Rectal smooth muscle tissue (tissue), 1 donor: ENCODE measurements at regions not wholly inside any gene's neighbourhood (a gene's known extent, or its start where the extent isn't known, plus 50 kb on each side); places are given as distances from the start of the nearest gene placed in this dataset.

Source experiments
- H3K27ac ChIP-seq: one replicate; pipeline ENCODE4 v1.7.0; 2013; ENCODE audit warnings: low read depth, low read length, inconsistent platforms
- H3K27me3 ChIP-seq: one replicate; pipeline ENCODE4 v1.7.0; 2013; ENCODE audit warnings: low read length; ENCODE audit not compliant: control insufficient read depth, insufficient read depth
- H3K36me3 ChIP-seq: one replicate; pipeline ENCODE4 v1.7.0; 2013; ENCODE audit warnings: low read length; ENCODE audit not compliant: control insufficient read depth, insufficient read depth
- H3K4me1 ChIP-seq: one replicate; pipeline ENCODE4 v1.7.0; 2013; ENCODE audit warnings: low read length; ENCODE audit not compliant: control insufficient read depth, insufficient read depth
- H3K4me3 ChIP-seq: one replicate; pipeline ENCODE4 v1.7.0; 2013; ENCODE audit warnings: low read length
- H3K9ac ChIP-seq: one replicate; pipeline ENCODE4 v1.7.0; 2013; ENCODE audit warnings: low read length

DNA sequence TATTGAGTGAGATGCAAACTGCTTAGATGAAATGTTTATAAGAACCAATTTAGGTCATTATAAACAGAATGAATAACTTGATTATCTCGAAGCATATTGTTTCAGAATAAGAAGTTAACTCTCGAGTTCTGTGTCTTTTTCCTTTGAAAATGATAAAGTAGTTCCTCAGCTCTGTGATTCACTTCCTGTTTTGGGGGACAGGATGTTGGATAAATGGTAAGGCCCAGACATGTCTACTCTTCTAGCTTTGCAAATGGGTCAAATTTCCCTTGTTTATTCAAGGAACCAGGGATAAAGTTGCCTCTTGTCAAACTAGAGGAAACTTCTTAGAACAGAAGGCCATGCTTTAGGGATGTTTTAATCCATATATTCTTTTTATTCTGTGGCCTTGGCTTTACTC lies 246.9 kb downstream of the SOX4 start:
- no peaks in the 10 kb centered on the region for H3K27me3 ChIP-seq
- H3K9ac ChIP-seq: no peak overlapping the region
- peaks cover 2% of the 10 kb centered on the region for H3K4me1 ChIP-seq
- no peak overlapping the region for H3K4me3 ChIP-seq
- H3K27ac ChIP-seq: no peak overlapping the region
- H3K36me3 ChIP-seq: no peaks in the 10 kb centered on the region

DNA sequence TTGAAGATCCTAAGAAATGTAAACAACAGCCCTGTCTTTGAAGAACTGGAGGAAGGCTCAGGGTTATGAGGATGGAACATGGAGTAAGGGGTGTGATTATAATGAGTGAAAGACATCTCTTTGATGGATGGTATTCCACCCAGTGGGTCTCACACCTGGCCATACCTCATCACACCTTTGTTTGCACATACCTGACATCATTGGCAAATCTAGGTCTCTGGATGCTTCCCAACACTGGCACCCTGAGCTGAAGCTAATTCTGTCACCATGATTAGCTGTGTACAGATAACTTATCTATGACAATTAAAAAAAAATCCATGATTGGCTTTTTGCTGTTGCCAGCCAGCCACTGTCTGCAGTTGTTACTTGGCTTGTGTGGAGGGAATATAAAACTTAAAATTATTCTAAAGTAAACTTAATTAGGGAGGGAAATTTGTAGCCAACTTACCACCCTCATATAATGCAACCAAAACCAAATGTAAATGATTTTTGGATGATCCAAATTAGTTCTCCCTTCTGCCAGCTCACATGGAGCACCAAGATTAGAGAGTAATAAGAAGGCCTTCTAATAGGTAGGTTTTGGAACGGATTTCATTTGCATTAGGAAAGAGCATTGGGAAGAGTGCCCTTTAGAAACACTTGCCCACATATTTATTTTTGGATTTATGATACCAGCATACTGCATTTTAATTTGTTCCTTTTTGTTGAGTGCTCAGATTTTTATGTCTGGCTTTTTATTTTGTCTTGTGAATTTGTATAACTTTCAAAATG lies 249.5 kb downstream of the SOX4 start:
- Histone ChIP-seq H3K36me3 (no peaks in the 10 kb centered on the region), H3K27ac (no peak overlapping the region), H3K27me3 (no peaks in the 10 kb centered on the region), H3K9ac (no peak overlapping the region), H3K4me3 (no peak overlapping the region), H3K4me1 (peaks cover 2% of the 10 kb centered on the region)

- Histone ChIP-seq H3K27ac (no peak overlapping the region), H3K4me3 (no peak overlapping the region), H3K4me1 (peaks cover 2% of the 10 kb centered on the region), H3K27me3 (no peaks in the 10 kb centered on the region), H3K36me3 (no peaks in the 10 kb centered on the region), H3K9ac (no peak overlapping the region)
These were observed 250.8 kb downstream of the SOX4 start for GRCh38 chr6:21844120-21844917.

DNA sequence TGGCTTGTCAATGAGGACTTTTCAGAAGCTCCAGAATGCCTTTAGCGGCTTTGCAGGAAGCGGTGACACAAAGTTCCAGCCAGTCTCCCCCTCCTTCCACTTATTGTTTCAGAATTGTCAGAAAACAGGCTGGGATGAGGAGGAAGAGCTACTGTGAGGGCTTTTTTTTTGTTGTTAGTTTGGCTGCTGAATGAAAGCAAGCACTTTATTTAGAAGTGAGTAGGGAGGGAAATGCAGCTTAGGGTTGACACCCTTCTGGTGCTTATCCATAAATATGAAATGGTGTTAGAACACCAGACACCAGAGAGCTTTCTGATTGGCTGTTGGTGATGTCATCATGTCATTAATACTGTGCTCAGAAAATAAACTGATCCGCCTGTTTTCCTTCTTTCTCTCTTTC lies 251.5 kb downstream of the SOX4 start:
- Histone ChIP-seq H3K27me3 (no peaks in the 10 kb centered on the region), H3K4me1 (peaks cover 2% of the 10 kb centered on the region), H3K27ac (no peak overlapping the region), H3K4me3 (no peak overlapping the region), H3K9ac (no peak overlapping the region), H3K36me3 (no peaks in the 10 kb centered on the region)

- peaks cover 2% of the 10 kb centered on the region for H3K4me1 ChIP-seq
- H3K36me3 ChIP-seq: no peaks in the 10 kb centered on the region
- H3K27me3 ChIP-seq: no peaks in the 10 kb centered on the region
- no peak overlapping the region for H3K9ac ChIP-seq
- H3K27ac ChIP-seq: no peak overlapping the region
- H3K4me3 ChIP-seq: no peak overlapping the region
These were observed 252.0 kb downstream of the SOX4 start for GRCh38 chr6:21845439-21846140.

DNA sequence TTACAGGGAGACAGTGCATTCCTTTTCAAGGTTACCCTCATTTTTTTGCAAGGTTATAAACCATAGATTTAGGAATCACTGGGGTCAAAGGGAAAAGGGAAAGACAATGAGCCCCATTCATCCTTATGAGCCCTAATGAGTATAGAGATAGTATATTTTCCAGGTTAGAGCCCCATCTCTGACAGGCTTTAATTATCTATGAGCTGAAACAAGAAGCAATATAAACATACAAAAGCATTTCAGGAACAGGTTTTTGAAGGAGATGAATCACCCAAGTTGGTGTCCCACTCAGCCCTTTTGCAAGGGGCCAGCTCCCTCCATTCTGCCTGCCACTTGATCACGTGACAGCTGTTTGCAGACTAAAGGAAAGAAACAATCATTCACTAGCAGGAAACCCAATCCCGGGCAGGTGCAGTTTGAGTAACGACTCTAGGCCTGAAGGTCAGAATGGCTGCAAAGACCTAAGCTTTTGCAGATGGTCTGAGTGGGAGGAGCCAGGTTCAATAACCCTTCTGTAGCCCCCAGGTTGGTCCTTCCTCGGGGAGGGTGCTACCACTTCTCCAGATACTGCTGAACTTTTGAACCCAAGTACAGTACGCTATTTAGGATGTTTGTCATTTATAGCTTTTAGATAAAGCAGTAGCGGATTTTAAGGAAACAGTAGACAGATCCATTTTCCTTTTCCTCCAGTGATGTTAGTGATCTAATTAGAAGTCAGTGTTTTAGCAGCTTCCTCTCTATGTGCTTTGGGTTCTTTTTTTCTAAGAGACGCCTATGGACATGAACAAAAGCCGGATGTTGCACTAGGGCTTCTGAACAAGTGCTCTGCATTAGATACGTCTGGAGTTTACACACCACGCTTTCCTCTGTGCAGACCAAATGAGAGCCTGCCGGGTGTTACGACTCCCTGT lies 253.2 kb downstream of the SOX4 start:
- H3K36me3 ChIP-seq: no peaks in the 10 kb centered on the region
- no peak overlapping the region for H3K27ac ChIP-seq
- H3K4me3 ChIP-seq: no peak overlapping the region
- no peak overlapping the region for H3K9ac ChIP-seq
- H3K27me3 ChIP-seq: no peaks in the 10 kb centered on the region
- peaks cover 2% of the 10 kb centered on the region for H3K4me1 ChIP-seq

- no peak overlapping the region for H3K27ac ChIP-seq
- no peaks in the 10 kb centered on the region for H3K27me3 ChIP-seq
- H3K36me3 ChIP-seq: no peaks in the 10 kb centered on the region
- no peak overlapping the region for H3K9ac ChIP-seq
- H3K4me3 ChIP-seq: no peak overlapping the region
- H3K4me1 ChIP-seq: peaks cover under 1% of the 10 kb centered on the region
These were observed 254.3 kb downstream of the SOX4 start for GRCh38 chr6:21847711-21848480.

DNA sequence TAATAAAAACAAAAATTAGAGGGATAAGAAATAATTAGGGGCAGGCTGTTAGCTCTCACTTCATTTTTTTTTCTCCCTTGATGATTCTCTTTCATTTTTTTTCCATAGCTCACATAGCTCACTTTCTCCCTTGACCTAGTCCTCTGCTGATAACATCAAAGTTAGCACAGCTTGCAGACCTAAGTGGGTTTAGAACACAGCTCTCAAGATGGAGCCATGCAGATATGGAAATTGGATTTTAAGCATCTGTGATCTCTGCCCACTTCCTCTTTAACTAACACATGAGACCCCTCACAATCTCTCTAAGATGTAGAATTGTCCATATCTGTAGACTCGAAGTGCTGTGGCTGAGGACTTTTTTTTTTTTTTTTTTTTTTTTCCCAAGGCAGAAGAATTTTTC lies 257.1 kb downstream of the SOX4 start:
- Histone ChIP-seq H3K9ac (no peak overlapping the region), H3K27me3 (no peaks in the 10 kb centered on the region), H3K36me3 (no peaks in the 10 kb centered on the region), H3K4me1 (no peaks in the 10 kb centered on the region), H3K27ac (no peak overlapping the region), H3K4me3 (no peak overlapping the region)

DNA sequence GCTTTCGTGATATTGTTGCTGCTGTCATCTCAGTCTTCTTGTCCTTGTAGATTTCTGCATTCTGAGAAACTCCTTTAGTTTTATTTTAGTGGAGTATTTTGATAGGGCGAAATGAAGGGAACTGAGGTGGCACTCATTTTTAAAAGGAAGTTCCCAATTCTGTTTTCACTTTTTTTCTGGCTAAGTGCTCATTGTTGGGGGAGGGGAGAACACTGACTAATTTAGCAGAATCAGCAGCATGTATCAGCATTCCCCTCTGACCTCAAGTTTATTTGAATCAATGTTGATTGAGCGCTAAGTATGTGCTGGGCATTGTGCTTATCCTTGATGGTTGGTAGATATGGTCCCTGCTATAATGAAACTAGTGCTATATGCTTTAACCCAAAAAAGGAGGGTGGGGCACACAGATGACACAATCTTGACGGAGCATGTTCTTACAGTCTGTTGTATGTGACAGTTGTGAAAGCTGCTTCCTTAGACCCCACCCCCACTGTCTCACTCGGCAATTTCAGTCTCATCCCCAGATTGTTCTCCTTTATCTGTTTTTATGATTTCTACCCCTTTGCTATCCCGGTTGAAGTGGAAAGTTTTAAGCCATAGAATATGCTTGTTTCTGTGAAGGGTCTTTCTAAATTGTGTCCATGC lies 262.4 kb downstream of the SOX4 start:
- no peaks in the 10 kb centered on the region for H3K4me1 ChIP-seq
- no peaks in the 10 kb centered on the region for H3K27me3 ChIP-seq
- H3K9ac ChIP-seq: no peak overlapping the region
- H3K36me3 ChIP-seq: no peaks in the 10 kb centered on the region
- H3K27ac ChIP-seq: no peak overlapping the region
- H3K4me3 ChIP-seq: no peak overlapping the region

GRCh38 chr6:21856456-21856825 lies 262.9 kb downstream of the SOX4 start:
- H3K4me3 ChIP-seq: no peak overlapping the region
- no peaks in the 10 kb centered on the region for H3K4me1 ChIP-seq
- H3K36me3 ChIP-seq: no peaks in the 10 kb centered on the region
- no peaks in the 10 kb centered on the region for H3K27me3 ChIP-seq
- no peak overlapping the region for H3K27ac ChIP-seq
- H3K9ac ChIP-seq: no peak overlapping the region

DNA sequence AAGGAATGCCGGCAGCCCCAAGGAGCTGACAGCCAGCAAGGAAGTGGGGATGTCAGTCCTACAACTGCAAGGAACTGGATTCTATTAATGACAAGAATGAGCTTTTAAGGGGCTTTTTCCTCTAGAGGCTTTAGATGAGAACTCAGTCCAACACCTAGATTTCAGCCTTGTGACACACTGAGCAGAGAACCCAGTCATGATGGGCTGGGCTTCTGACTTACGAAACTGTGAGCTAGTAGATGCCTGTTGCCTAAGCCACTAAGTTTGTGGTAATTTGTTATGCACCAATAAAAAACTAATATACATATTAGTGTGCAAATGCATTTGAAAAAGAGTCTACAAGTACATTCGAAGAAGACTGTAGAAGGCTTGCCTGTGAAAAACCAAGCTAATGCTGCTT lies 263.3 kb downstream of the SOX4 start:
- no peaks in the 10 kb centered on the region for H3K4me1 ChIP-seq
- H3K27me3 ChIP-seq: no peaks in the 10 kb centered on the region
- H3K4me3 ChIP-seq: no peak overlapping the region
- no peaks in the 10 kb centered on the region for H3K36me3 ChIP-seq
- no peak overlapping the region for H3K9ac ChIP-seq
- H3K27ac ChIP-seq: no peak overlapping the region
